Chondrocyte (in vitro differentiated cells): ENCODE measurements at regions not wholly inside any gene's neighbourhood (a gene's known extent, or its start where the extent isn't known, plus 50 kb on each side); places are given as distances from the start of the nearest gene placed in this dataset.
A peak's percentile ranks its signal among the peaks of the same experiment; 100 is the strongest.

Experiments
- DNase-seq: peaks from one replicate; pipeline ENCODE4 v3.0.0; 2021; ENCODE audit warnings: mixed read lengths, low spot score
- H3K27ac Mint-ChIP-seq: one replicate; pipeline ENCODE4 v1.8.0; 2021; ENCODE audit warnings: mild to moderate bottlenecking, moderate library complexity, mixed read lengths; ENCODE audit not compliant: unreplicated experiment
- H3K27me3 Mint-ChIP-seq: 2 replicates; pipeline ENCODE4 v1.8.0; 2021; ENCODE audit warnings: low read depth, mixed read lengths
- H3K36me3 Mint-ChIP-seq: 2 replicates; pipeline ENCODE4 v1.8.0; 2021; ENCODE audit warnings: low read depth, mixed read lengths
- H3K4me1 Mint-ChIP-seq: 2 replicates; pipeline ENCODE4 v1.8.0; 2021; ENCODE audit warnings: low read depth, mild to moderate bottlenecking, mixed read lengths
- H3K4me3 Mint-ChIP-seq: one replicate; pipeline ENCODE4 v1.8.0; 2021; ENCODE audit warnings: mild to moderate bottlenecking, moderate library complexity, mixed read lengths; ENCODE audit not compliant: unreplicated experiment
- H3K9me3 Mint-ChIP-seq: 2 replicates; pipeline ENCODE4 v1.8.0; 2021; ENCODE audit warnings: low read depth, mixed read lengths
- TF ChIP-seq, protein P1 (sequence below): fragments of 200-600 bp; sonication (generic); IDR thresholded peaks from 2 replicates; pipeline ENCODE4 v1.5.0; 2021; ENCODE audit warnings: antibody characterized with exemption, mild to moderate bottlenecking, moderate library complexity

DNA sequence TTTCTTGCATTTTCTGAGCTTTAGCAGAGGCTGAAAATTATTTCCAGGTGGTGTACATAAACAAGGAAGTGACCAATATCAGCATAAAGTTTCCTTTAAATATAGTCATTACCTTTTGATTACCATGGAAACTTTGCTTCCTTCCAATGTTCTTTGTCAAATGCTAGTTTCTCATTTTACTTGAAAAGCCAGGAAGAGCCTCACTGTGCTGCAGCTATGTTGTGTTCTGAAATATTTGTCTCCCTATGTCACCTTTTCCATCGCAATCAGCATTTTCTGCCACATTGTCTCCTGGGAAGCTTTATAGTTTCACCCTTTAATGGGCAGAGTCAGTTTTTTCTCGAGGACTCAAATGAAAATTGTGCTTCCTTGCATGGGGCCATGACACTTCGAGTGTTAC lies 496.0 kb downstream of the CDH8 start:
- no peak for DNase-seq
- Mint-ChIP-seq H3K27ac (no peak overlapping the region), H3K4me3 (no peak overlapping the region), H3K9me3 (no peaks in the 10 kb centered on the region), H3K36me3 (no peaks in the 10 kb centered on the region), H3K27me3 (peaks cover 2% of the 10 kb centered on the region), H3K4me1 (no peaks in the 10 kb centered on the region)
- TF ChIP-seq, protein P1, sequence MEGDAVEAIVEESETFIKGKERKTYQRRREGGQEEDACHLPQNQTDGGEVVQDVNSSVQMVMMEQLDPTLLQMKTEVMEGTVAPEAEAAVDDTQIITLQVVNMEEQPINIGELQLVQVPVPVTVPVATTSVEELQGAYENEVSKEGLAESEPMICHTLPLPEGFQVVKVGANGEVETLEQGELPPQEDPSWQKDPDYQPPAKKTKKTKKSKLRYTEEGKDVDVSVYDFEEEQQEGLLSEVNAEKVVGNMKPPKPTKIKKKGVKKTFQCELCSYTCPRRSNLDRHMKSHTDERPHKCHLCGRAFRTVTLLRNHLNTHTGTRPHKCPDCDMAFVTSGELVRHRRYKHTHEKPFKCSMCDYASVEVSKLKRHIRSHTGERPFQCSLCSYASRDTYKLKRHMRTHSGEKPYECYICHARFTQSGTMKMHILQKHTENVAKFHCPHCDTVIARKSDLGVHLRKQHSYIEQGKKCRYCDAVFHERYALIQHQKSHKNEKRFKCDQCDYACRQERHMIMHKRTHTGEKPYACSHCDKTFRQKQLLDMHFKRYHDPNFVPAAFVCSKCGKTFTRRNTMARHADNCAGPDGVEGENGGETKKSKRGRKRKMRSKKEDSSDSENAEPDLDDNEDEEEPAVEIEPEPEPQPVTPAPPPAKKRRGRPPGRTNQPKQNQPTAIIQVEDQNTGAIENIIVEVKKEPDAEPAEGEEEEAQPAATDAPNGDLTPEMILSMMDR: no peak

DNA sequence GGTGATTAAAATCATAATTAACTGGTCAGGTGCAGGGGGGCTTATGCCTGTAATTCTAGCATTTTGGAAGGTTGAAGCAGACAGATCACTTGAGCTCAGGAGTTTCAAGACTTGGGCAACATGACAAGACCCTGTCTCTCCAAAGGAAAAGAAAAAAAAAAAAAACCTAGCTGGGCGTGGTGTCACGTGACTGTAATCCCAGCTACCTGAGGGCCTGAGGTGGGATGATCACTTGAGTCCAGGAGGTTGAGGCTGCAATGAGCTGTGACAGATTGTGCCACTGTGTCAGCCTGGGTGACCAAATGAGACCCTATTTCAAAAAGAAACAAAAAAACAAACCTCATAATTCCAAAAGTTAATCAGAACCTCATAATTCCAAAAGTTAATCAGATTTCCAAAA lies 505.5 kb downstream of the CDH8 start:
- DNase-seq: no peak
- H3K9me3 Mint-ChIP-seq: no peaks in the 10 kb centered on the region
- H3K36me3 Mint-ChIP-seq: no peaks in the 10 kb centered on the region
- TF ChIP-seq, protein P1: no peak
- no peak overlapping the region for H3K4me3 Mint-ChIP-seq
- H3K27me3 Mint-ChIP-seq: no peaks in the 10 kb centered on the region
- H3K4me1 Mint-ChIP-seq: no peaks in the 10 kb centered on the region
- no peak overlapping the region for H3K27ac Mint-ChIP-seq

DNA sequence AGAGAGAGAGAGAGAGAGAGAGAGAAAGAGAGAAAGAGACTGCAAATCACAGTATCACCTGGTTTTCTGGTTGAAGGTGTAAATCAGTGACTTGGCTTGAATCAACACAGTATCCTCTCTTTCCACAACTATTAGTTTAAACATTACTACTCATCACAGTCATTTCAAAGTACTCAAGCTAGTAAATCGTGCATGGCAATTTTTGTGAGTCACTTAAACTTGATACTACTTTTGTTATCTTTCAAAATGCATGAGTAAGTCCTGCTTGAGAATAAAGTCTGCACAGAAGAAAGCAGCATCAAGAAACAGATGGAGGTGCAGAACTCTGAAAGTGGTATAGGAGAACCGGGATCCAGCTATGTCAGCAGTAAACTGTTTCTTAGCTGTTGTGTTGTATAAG lies 535.4 kb downstream of the CDH8 start:
- Mint-ChIP-seq H3K4me1 (no peaks in the 10 kb centered on the region), H3K27me3 (no peaks in the 10 kb centered on the region), H3K27ac (no peak overlapping the region), H3K9me3 (no peaks in the 10 kb centered on the region), H3K36me3 (no peaks in the 10 kb centered on the region), H3K4me3 (no peak overlapping the region)
- no peak for DNase-seq
- TF ChIP-seq, protein P1: no peak

DNA sequence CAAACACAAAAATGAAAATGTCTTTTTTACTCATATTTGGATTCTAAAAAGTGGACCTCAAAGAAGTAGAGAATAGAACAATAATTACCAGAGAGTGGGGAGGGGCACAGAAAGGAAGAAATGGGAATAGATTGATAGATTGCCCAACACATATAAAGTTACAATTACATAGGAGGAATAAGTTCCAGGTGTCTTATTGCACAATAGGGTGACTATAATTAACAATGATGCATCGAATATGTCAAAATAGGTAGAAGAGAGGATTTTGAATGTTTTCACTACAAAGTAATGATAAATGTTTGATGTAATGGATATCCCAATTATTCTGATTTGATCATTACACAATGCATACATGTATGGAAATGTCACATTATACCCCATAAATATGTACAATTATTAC lies 556.0 kb downstream of the CDH8 start:
- peaks cover 7% of the 10 kb centered on the region for H3K9me3 Mint-ChIP-seq
- DNase-seq: no peak
- H3K27me3 Mint-ChIP-seq: peaks cover 6% of the 10 kb centered on the region
- H3K4me3 Mint-ChIP-seq: no peak overlapping the region
- TF ChIP-seq, protein P1: no peak
- H3K27ac Mint-ChIP-seq: no peak overlapping the region
- H3K36me3 Mint-ChIP-seq: no peaks in the 10 kb centered on the region
- H3K4me1 Mint-ChIP-seq: no peaks in the 10 kb centered on the region

DNA sequence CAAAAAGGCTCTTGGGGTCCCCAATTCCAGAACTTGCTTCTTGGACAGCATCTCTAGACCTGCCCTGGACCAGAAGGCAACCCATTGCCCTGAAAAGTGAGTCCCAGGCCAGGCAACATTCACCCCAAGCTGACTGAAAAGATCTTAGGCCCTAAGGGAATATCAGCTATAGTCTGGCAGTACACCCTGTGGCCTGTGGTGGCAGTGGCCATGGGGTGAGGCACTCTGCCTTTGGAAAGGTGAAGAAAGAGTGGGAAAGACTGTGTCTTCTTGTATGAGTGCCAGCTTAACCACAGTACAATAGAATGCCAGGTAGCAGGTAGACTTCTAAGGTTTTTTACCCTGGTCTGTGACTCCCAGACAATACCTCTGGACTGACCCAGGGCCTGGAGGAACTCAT lies 564.5 kb downstream of the CDH8 start:
- TF ChIP-seq, protein P1: no peak
- Mint-ChIP-seq H3K9me3 (peaks cover 27% of the 10 kb centered on the region), H3K36me3 (peaks cover 2% of the 10 kb centered on the region), H3K27me3 (no peaks in the 10 kb centered on the region), H3K4me3 (no peak overlapping the region), H3K27ac (no peak overlapping the region), H3K4me1 (no peaks in the 10 kb centered on the region)
- peak; percentile 21 for DNase-seq
